HCT116 (cell line): ENCODE measurements at regions not wholly inside any gene's neighbourhood (a gene's known extent, or its start where the extent isn't known, plus 50 kb on each side); places are given as distances from the start of the nearest gene placed in this dataset.

Source experiments
- ATAC-seq: fragments of 200-7000 bp; cut with Tn5 transposase; 2 replicates; pipeline ENCODE4 v1.9.1; 2020; ENCODE audit warnings: mild to moderate bottlenecking, moderate library complexity
- BruUV-seq: library from RNA; stranded (reverse); fragments of 400-500 nt; replicated peaks from 2 replicates; lab custom pipeline; 2021; lab: Mats Ljungman, UMichigan
- CTCF ChIA-PET: fragments of 300-600 bp; sonication (Branson Sonifier 250); formaldehyde crosslinking; loops from one replicate; lab custom pipeline; 2021; ENCODE audit warnings: antibody characterized with exemption; lab: Charles Lee
- POLR2A ChIA-PET: fragments of 300-600, 350-600 bp; sonication (Branson Sonifier 250); formaldehyde crosslinking; loops from one replicate; lab custom pipeline; 2021; ENCODE audit warnings: antibody characterized with exemption; lab: Charles Lee
- RAD21 ChIA-PET, 2 experiments: fragments of 300-600 bp; sonication (Branson Sonifier 250); formaldehyde crosslinking; loops; one replicate each; lab custom pipeline; 2023; ENCODE audit warnings: low total read pairs in 2 of 2; ENCODE audit not compliant: uncharacterized antibody in 2 of 2, unreplicated experiment in 2 of 2, low non-redundant PET in 1 of 2; lab: Charles Lee
- DNase-seq: peaks from one replicate; pipeline ENCODE4 v3.0.0-alpha.2; 2010; ENCODE audit warnings: low read depth, low spot score
- H2AFZ ChIP-seq: fragments of 200-600 bp; shearing (Covaris generic), sonication (generic); 2 replicates; pipeline ENCODE4 v1.6.1; 2017; ENCODE audit warnings: low read depth, mixed run types, mixed read lengths, antibody characterized with exemption, low read length; ENCODE audit not compliant: poor library complexity, severe bottlenecking
- H3K27ac ChIP-seq: 2 replicates; pipeline ENCODE4 v1.5.1; 2012; ENCODE audit warnings: low read depth, low read length
- H3K27me3 ChIP-seq: fragments of 200-600 bp; sonication (generic); 2 replicates; pipeline ENCODE4 v1.6.1; 2016; ENCODE audit warnings: mixed run types, low read length, mixed read lengths; ENCODE audit not compliant: insufficient read depth
- H3K36me3 ChIP-seq, 2 experiments: fragments of 200-500 bp in 1 of 2; fragments of 200-600 bp in 1 of 2; sonication (Bioruptor generic) in 1 of 2; sonication (generic) in 1 of 2; 2 replicates each; pipeline versions ENCODE4 v1.5.1 to v1.6.1; 2014 to 2016; ENCODE audit warnings: low read length in 2 of 2, inconsistent platforms in 1 of 2, mixed read lengths in 1 of 2, mixed run types in 1 of 2; ENCODE audit not compliant: insufficient read depth in 2 of 2, control insufficient read depth in 1 of 2
- H3K4me1 ChIP-seq, 2 experiments: fragments of 200-600 bp in 1 of 2; sonication (generic) in 1 of 2; 2 replicates each; pipeline versions ENCODE4 v1.5.1 to v1.6.1; 2012 to 2017; ENCODE audit warnings: low read length in 2 of 2, inconsistent platforms in 1 of 2, mild to moderate bottlenecking in 1 of 2, mixed read lengths in 1 of 2, mixed run types in 1 of 2, moderate library complexity in 1 of 2; ENCODE audit not compliant: insufficient read depth in 2 of 2, control insufficient read depth in 1 of 2
- H3K4me2 ChIP-seq: fragments of 200-600 bp; sonication (generic); 2 replicates; pipeline ENCODE4 v1.6.1; 2017; ENCODE audit warnings: mixed run types, low read length, mixed read lengths
- H3K4me3 ChIP-seq, 2 experiments: fragments of 200-600 bp in 1 of 2; sonication (generic) in 1 of 2; replicated peaks in 1 of 2; 2 replicates each; pipeline ENCODE4 v1.5.1; 2011 to 2016; ENCODE audit warnings: low read length in 2 of 2, control low read depth in 1 of 2, low read depth in 1 of 2, mild to moderate bottlenecking in 1 of 2, mixed read lengths in 1 of 2, mixed run types in 1 of 2
- H3K79me2 ChIP-seq: fragments of 200-600 bp; sonication (generic); 2 replicates; pipeline ENCODE4 v1.6.1; 2017; ENCODE audit warnings: mild to moderate bottlenecking, mixed run types, low read length, moderate library complexity, mixed read lengths; ENCODE audit not compliant: insufficient read depth
- H3K9ac ChIP-seq: fragments of 200-600 bp; sonication (generic); 2 replicates; pipeline ENCODE4 v1.6.1; 2016; ENCODE audit warnings: low read length, mixed read lengths
- H3K9me2 ChIP-seq: fragments of 200-600 bp; sonication (generic), shearing (Covaris generic); 2 replicates; pipeline ENCODE4 v1.6.1; 2017; ENCODE audit warnings: mixed run types, mild to moderate bottlenecking, moderate library complexity; ENCODE audit not compliant: insufficient read depth
- H3K9me3 ChIP-seq, 2 experiments: fragments of 200-500 bp in 1 of 2; fragments of 200-600 bp in 1 of 2; sonication (Bioruptor generic) in 1 of 2; sonication (generic) in 1 of 2; 2 replicates each; pipeline ENCODE4 v1.6.1; 2014 to 2017; ENCODE audit warnings: low read length in 2 of 2, mixed read lengths in 2 of 2, inconsistent platforms in 1 of 2, low read depth in 1 of 2, mild to moderate bottlenecking in 1 of 2, mixed run types in 1 of 2, moderate library complexity in 1 of 2; ENCODE audit not compliant: control insufficient read depth in 1 of 2, insufficient read depth in 1 of 2
- H4K20me1 ChIP-seq: fragments of 200-600 bp; sonication (generic), shearing (Covaris generic); 2 replicates; pipeline ENCODE4 v1.6.1; 2017; ENCODE audit warnings: mixed run types, mild to moderate bottlenecking, moderate library complexity; ENCODE audit not compliant: insufficient read depth
- ATF3 ChIP-seq: IDR thresholded peaks from 2 replicates; pipeline ENCODE4 v1.6.1; 2012
- CBX3 ChIP-seq: IDR thresholded peaks from 2 replicates; pipeline ENCODE4 v1.6.1; 2012; ENCODE audit warnings: low read depth
- CEBPB ChIP-seq: IDR thresholded peaks from 2 replicates; pipeline ENCODE4 v1.6.1; 2012; ENCODE audit warnings: low read depth
- CTCF ChIP-seq, 3 experiments: fragments of 200-600 bp in 1 of 3; sonication (generic) in 1 of 3; IDR thresholded peaks in 2 of 3; conservative IDR thresholded peaks in 1 of 3; 2 replicates each; pipeline ENCODE4 v1.5.1; 2012 to 2017; ENCODE audit warnings: low read depth in 2 of 3, low read length in 2 of 3, antibody characterized with exemption in 1 of 3, borderline replicate concordance in 1 of 3, control low read depth in 1 of 3, mild to moderate bottlenecking in 1 of 3, mixed read lengths in 1 of 3, mixed run types in 1 of 3, moderate library complexity in 1 of 3; ENCODE audit not compliant: insufficient read depth in 1 of 3
- EGR1 ChIP-seq: IDR thresholded peaks from 2 replicates; pipeline ENCODE4 v1.6.1; 2012; ENCODE audit warnings: low read depth
- EZH2 ChIP-seq: fragments of 200-600 bp; sonication (generic); IDR thresholded peaks from 2 replicates; pipeline ENCODE4 v1.6.1; 2017; ENCODE audit warnings: antibody characterized with exemption, mixed run types
- EZH2phosphoT487 ChIP-seq: fragments of 200-600 bp; IDR thresholded peaks from 2 replicates; pipeline ENCODE4 v1.6.1; 2018; ENCODE audit warnings: antibody characterized with exemption, borderline replicate concordance
- FOSL1 ChIP-seq: IDR thresholded peaks from 2 replicates; pipeline ENCODE4 v1.6.1; 2012; ENCODE audit warnings: low read depth
- JUND ChIP-seq: IDR thresholded peaks from 2 replicates; pipeline ENCODE4 v1.6.1; 2012
- POLR2A ChIP-seq: IDR thresholded peaks from 2 replicates; pipeline ENCODE4 v1.7.0; 2011; ENCODE audit warnings: borderline replicate concordance; ENCODE audit not compliant: insufficient read depth, insufficient read length; ENCODE audit errors: extremely low read depth
- RAD21 ChIP-seq: IDR thresholded peaks from 2 replicates; pipeline ENCODE4 v1.6.1; 2012; ENCODE audit warnings: low read depth, mild to moderate bottlenecking
- REST ChIP-seq: IDR thresholded peaks from 2 replicates; pipeline ENCODE4 v1.6.1; 2012; ENCODE audit warnings: low read depth
- SP1 ChIP-seq: IDR thresholded peaks from 2 replicates; pipeline ENCODE4 v1.6.1; 2012; ENCODE audit warnings: low read depth
- SRF ChIP-seq: IDR thresholded peaks from 2 replicates; pipeline ENCODE4 v1.6.1; 2012; ENCODE audit warnings: low read depth
- YY1 ChIP-seq: IDR thresholded peaks from 2 replicates; pipeline ENCODE4 v1.6.1; 2011; ENCODE audit warnings: low read length, low read depth, moderate library complexity, mild to moderate bottlenecking; ENCODE audit not compliant: insufficient replicate concordance; ENCODE audit errors: extremely low read depth
- ZBTB33 ChIP-seq: IDR thresholded peaks from 2 replicates; pipeline ENCODE4 v1.6.1; 2011; ENCODE audit warnings: mild to moderate bottlenecking, low read length, moderate library complexity; ENCODE audit not compliant: insufficient replicate concordance; ENCODE audit errors: extremely low read depth
- ZFX ChIP-seq: fragments of 450-650 bp; IDR thresholded peaks from 2 replicates; pipeline ENCODE4 v1.6.1; 2017
- ZNF274 ChIP-seq: fragments of 200-500 bp; sonication (Bioruptor generic); IDR thresholded peaks from 2 replicates; pipeline ENCODE4 v1.6.1; 2014; ENCODE audit warnings: mild to moderate bottlenecking, low read depth, low read length, inconsistent platforms
- intact Hi-C: fragments of 100-400 bp; cut with micrococcal nuclease; formaldehyde crosslinking; loops from 2 replicates; pipeline ENCODE4 v1.10.0; 2022
- TF ChIP-seq, protein P1 (sequence below): IDR thresholded peaks from 2 replicates; pipeline ENCODE4 v1.6.1; 2012

- ATAC-seq (no peak), DNase-seq (no peak)
- BruUV-seq: no TSS peak
- H3K4me3 ChIP-seq: no peak overlapping the region
- no peaks in the 10 kb centered on the region for H3K27me3 ChIP-seq
- no peak overlapping the region for H2AFZ ChIP-seq
- no peaks in the 10 kb centered on the region for H3K9me2 ChIP-seq
- TF ChIP-seq REST (no peak), ZBTB33 (no peak), RAD21 (no peak), ZFX (no peak), CBX3 (no peak), ATF3 (no peak), ZNF274 (no peak), JUND (no peak), YY1 (no peak), SRF (no peak), EZH2phosphoT487 (no peak), FOSL1 (no peak), SP1 (no peak), EGR1 (no peak), EZH2 (no peak), CTCF (IDR thresholded peaks at IDR 0.05 in 2 of 3, conservative IDR thresholded peaks at IDR 0.05 in 1 of 3; ENCODE audit: borderline replicate concordance in 1 of 3, insufficient read depth in 1 of 3, low read depth in 2 of 3, low read length in 2 of 3) (no peak), POLR2A (no peak), CEBPB (no peak)
- TF ChIP-seq, protein P1, sequence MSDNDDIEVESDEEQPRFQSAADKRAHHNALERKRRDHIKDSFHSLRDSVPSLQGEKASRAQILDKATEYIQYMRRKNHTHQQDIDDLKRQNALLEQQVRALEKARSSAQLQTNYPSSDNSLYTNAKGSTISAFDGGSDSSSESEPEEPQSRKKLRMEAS: no peak
- H3K9me3 ChIP-seq: no peaks in the 10 kb centered on the region
- H3K79me2 ChIP-seq: no peaks in the 10 kb centered on the region
- no peak overlapping the region for H3K27ac ChIP-seq
- CTCF ChIA-PET: no interaction called here
- H3K4me2 ChIP-seq: no peak overlapping the region
- POLR2A ChIA-PET: no interaction called here
- intact Hi-C loops: no loop called here
- no peaks in the 10 kb centered on the region for H3K36me3 ChIP-seq
- H4K20me1 ChIP-seq: no peaks in the 10 kb centered on the region
- RAD21 ChIA-PET: no interaction called here
- peaks cover 0 to 4% of the 10 kb centered on the region in 2 experiments; a peak in 1 of 4 replicates for H3K4me1 ChIP-seq
- H3K9ac ChIP-seq: no peak overlapping the region
Measured at GRCh38 chr12:5160827-5161226, 117.1 kb downstream of the KCNA5 start.
